GM21447 (cell line): ENCODE measurements at regions not wholly inside any gene's neighbourhood (a gene's known extent, or its start where the extent isn't known, plus 50 kb on each side); places are given as distances from the start of the nearest gene placed in this dataset.
"Not testable (repeated sequence)": the region's sequence is repeated elsewhere in the genome, so short reads cannot be mapped to it uniquely, and the experiment has no call there.

ENCODE experiments used
- ATAC-seq: cut with Tn5 transposase; IDR thresholded peaks from one replicate; pipeline ENCODE4 v1.9.1; 2021; ENCODE audit not compliant: unreplicated experiment

DNA sequence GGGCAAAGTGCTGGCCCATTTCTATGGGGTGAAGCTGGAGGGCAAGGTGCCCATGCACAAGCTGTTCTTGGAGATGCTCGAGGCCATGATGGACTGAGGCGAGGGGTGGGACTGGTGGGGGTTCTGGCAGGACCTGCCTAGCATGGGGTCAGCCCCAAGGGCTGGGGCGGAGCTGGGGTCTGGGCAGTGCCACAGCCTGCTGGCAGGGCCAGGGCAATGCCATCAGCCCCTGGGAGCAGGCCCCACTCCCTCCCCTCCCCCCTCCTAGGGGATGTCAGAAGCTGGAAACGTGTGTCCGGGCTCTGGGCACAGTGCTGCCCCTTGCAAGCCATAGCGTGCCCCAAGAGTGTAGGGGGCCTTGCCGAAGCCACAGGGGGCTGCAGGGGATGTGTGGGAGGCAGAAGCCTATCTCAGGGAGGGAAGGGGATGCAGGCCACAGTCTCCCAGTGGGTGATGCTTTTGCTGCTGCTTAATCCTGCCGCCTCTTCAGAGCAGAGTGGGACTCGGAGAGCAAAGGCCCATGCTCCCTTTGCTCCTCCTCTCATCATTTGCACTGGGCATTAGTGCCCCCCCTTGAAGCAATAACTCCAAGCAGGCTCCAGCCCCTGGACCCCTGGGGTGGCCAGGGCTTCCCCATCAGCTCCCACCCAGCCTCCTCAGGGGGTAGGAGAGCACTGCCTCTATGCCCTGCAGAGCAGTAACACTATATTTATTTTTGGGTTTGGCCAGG, 85.2 kb downstream of the MRPL57 start:
- ATAC-seq: not testable (repeated sequence)

DNA sequence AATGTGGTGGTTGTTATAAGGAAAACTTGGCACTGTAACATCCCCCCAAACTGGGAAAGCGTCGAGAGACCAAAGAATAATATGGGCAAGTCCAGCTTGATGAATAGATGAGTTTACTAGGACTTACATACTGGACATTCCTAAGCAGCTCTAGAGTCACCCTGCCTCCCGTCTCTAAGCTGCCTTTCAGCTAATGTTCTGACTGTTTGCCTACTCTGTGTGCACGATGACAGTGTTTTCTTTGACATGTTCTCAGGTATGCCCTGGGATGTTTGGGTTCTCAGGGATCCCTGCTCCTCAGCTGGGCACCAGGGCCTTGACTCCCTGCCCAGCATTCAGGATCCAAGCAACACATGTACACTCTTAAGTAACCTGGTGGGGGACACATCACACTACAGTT, 87.5 kb downstream of the MRPL57 start:
- ATAC-seq: not testable (repeated sequence)

DNA sequence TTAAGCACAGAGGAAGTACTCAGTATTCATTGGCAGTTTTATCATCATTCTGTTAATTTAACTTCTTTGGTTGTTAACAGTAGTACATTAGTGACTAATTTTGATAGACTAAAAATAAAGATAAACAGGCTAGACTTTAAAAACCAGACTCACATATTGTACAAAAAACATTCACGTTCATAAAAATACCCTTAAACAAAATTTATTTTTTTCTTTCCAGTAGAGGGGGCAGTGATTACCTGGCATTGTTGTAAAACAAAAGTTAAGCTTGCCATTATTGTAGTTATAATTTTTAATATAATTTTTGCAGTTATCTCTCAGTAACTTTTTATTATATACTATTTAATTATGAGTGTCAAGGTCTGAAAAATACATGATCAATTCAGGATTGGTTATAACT, 92.0 kb downstream of the MRPL57 start:
- ATAC-seq: not testable (repeated sequence)

DNA sequence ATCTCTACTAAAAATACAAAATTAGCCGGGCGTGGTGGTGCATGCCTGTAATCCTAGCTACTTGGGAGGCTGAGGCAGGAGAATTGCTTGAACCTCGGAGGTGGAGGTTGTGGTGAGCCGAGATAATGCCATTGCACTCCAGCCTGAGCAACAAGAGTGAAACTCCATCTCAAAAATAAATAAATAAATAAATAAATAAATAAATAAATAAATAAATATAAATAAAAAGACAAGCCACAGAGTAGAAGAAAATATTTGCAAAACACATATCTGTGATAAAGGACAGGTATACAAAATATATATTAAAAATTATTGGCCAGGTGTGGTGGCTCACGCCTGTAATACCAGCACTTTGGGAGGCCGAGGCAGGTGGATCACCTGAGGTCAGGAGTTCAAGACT, 96.0 kb downstream of the MRPL57 start:
- not testable (repeated sequence) for ATAC-seq

DNA sequence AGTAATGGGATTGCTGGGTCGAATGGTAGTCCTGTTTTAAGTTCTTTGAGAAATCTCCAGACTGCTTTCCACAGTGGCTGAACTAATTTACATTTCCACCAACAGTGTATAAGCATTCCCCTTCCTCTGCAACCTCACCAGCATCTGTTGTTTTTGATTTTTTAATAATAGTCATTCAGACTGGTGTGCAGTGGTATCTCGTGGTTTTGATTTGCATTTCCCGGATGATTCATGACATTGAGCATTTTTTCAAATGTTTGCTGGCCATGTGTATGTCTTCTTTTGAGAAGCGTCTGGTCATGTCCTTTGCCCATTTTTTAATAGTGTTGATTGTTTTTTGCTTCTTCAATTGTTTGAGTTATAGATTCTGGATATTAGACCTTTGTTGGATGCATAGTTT, 98.0 kb downstream of the MRPL57 start:
- ATAC-seq: not testable (repeated sequence)

DNA sequence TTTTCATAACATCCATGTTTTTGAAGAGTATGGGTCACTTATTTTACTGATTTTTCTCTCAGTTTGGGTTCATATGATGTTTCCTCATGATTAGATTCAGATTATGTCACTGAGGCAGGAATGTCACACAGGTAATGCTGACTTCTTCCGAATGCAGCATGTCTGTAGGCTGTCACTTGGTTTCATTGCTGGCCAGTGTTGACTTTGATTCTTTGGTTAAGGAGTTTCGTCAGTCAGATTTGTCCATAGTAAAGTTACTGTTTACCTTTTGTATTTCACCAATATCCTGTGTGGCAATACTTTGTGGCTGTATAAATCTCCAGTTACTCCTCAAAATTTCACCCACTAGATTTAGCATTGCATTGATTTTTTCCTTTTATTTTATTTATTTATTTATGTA, 105.6 kb downstream of the MRPL57 start:
- no peak for ATAC-seq

DNA sequence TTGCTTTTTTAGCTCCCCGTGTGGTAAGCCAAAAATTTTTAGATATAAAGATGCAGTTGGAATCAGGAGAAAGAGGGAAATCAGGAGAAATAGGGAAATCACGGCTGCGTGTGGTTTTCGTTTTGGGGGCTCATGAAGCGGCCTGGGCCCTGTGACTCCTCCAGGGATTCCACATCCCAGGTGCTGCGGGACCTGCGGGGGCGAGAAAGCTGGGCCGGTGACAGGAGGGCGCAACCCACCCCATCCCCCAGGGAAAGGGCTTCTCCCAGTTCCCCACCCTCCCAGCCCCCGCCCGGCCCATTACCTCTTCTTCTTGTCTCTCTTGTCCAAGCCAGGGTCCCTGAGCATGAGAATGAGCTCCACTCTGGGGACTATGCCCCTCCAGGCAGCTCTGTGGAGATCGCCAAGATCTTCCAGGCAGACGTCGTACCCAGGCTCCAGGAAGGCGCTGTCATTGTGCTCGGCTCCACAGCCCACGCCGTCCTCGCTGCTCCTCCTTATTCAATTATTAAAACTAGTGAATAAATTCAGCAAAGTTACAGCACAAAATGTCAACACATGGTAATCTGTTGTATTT, 111.0 kb downstream of the MRPL57 start:
- no peak for ATAC-seq

DNA sequence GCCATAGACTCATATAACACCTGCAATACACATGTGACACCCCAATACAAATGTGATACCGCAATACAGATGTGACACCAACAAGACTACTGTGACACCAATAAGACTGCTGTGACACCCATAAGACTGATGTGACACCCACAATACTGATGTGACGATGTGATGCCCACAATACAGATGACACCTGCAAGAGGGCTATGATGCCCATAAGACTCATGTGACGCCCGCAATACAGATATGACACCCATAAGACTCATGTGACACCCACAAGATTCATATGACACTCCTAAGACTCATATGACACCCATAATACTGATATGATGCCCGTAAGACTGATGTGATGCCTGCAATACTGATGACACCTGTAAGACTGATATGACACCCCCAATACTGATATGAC, 113.0 kb downstream of the MRPL57 start:
- no peak for ATAC-seq

DNA sequence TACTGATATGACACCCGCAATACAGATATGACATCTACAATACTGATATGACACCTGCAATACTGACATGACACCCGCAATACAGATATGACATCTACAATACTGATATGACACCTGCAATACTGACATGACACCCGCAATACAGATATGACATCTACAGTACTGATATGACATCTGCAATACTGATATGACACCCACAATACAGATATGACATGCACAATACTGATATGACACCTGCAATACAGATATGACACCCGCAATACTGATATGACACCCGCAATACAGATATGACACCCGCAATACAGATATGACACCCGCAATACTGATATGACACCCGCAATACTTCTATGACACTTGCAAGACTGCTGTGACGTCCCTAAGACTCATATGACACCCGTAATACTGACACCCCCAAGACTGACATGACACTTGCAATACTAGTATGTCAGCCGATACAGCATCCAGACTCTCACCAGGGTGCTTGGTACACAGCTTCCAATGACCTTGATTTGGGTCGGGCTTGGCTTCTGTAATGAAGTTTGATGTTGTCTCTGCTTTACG, 114.1 kb downstream of the MRPL57 start:
- not testable (repeated sequence) for ATAC-seq

DNA sequence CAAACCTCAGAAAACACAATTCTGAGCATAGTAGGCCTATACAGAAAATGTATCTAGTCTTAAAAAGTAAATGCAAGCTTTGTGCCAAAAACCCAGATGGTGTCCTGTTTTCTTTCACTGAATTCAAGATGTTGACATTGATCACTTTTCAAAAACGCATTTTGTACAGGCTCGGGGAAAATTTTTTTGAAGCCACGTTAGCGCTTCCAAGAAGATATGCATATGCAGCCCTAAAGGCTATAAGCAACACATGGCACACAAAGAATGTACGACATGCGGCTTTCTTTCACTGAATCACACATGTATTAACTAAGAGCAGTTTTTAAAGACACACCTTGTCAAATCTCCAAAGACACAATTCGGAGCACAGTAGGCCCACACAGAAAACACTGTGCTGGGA, 115.4 kb downstream of the MRPL57 start:
- no peak for ATAC-seq

DNA sequence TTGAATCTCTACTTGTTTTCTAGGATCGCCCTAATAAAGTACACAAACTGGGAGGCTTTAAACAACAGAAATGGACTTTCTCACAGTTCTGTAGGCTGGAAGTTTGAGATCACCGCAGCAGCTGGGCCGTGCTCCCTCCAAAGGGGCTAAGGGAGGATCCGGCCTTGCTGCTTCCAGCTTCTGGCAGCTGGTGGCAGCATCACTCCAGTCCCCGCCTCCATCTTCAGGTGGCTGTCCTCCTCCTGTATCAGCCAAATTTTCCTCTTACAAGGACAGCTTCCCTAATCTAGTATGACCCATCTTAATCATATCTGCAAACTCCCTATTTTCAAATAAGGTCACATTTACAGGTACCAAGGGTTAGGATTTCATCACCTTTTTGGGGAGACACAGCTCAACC, 120.5 kb downstream of the MRPL57 start:
- peak; percentile 43 for ATAC-seq

DNA sequence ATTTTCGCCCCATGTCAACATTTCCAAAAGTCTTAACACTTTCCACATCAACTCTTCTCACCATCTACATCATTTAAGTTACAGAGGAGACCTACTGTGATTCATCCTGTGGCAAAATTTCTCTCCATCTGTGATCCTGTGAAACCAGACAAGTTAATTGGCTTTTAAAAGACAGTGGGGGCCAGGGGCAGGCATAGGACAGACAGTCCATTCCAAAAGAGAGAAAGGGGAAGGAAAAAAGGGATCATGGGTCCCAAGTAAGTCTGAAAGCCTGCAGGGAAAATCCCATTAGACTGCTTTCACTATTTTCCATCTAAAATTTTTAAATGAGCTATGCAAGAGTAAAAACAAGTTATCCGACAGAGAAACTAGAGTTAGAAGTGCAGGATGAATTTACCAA, 121.0 kb downstream of the MRPL57 start:
- ATAC-seq: no peak

DNA sequence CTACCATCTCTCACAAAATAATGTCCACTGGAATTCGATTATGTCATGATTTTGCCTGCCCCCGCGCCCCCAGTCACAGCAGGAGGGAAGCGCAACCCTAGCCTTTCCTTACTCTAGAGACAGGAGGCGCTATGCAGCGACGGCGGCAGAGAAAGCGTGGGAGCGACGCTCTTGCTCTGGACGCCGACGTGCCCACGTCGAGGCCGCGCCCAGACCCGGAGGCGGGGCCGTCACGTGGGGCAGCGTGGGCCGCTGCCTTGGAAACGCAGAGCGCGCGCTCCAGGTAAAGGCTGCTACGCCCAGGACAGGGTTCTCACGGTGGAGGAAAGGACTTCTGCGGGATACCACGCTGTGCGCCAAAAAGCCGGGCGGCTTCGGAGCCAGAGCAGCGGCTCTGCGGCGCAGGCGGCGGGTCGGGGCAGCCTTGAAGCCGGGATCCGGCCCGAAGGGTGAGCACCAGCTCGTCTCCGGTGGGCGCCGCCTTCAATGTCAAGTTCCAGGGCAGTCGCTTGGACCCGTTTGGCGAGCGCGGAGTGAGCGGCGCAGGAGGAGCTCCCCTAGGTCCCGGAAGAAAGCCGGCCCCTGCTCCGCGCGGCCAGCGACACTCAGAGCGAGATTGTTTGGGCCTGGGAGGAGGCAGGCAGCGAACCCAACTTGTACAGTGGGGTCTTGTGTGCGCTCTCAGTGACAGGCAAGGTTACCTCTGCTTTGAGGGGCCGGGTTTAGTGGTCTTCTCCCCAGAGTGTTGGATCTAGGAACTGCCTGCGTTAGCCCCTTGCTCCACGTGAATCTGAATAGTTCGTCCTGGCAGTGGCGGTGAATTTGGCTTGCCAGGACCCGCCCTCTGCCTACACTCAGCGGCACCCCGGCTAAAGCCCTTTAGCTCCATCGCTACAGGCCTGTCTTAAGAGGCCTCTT, 121.7 kb downstream of the MRPL57 start:
- peak; percentile 89 for ATAC-seq

DNA sequence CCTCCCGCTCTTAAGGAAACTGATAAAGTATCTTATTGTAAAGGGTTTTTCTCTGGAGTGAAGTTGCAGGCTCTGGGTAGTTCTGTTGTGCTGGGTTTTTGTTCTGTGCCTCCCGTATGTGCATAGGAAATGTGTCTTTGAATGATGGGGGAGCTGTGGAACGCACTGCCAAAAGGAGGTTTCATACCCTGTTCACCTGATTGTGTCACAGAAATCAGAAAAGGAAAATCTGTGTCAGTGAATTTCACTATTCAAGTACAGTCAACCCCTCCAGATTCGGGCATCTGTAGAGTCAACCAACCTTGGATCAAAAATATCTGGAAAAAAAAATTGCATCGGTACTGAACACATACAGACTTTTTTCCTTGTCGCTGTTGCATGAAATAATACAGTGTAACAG, 127.8 kb downstream of the MRPL57 start:
- no peak for ATAC-seq

DNA sequence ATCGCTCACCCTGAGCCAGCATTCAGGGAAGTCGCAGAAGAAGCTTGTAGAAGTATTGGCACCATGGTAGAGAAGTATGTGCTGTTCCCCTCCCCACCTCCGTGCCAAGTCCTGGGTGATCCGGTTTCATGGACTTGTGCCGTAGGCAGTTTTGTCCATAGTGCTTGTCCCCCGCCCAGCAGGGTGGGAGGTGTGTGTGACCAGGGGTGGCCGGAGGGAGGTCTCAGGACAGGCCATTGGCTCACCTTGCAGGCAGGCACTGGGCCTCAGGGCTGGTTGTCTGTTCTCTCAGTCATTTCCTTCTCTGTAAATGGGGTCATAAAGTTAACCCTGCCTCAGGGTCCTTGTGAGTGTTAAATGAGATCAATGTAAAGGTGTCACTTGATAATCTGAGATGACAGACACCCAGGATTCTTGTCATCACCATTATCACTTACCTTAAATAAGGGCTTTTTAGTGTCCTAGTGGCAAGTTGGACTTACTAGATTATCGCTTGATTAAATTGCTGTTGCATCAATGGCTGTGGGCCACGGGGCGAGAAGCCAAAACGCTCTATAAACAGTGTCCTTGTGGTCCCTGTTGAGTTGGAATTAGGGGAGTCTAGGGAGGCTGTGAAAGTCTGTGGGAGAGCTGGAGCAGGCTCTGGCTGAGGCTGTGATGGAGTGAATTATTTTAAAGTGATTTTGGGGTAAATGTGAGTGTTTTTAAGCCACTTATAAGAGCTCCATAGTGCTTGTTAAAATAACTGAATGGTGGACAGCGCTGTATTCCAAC, 130.0 kb downstream of the MRPL57 start:
- not testable (repeated sequence) for ATAC-seq

DNA sequence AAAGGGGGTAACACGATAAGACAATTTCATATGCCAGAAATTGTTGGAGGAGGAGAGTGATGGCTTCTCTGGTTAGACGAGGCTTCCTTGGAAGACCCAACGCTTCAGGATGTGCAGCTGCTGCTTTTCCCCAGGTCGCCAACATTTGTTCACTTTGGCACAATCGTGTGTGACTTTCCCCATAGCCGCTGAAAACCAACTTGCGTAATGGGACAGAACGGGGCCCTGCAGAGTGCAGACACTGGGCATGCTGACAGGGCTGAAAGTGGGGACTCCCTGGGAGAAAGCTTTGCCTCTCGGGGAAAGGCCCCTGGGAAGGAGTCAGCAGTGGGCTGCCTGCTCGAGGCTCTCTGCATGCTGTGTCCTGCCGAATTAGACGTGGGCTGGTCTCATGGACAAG, 130.7 kb downstream of the MRPL57 start:
- ATAC-seq: not testable (repeated sequence)

DNA sequence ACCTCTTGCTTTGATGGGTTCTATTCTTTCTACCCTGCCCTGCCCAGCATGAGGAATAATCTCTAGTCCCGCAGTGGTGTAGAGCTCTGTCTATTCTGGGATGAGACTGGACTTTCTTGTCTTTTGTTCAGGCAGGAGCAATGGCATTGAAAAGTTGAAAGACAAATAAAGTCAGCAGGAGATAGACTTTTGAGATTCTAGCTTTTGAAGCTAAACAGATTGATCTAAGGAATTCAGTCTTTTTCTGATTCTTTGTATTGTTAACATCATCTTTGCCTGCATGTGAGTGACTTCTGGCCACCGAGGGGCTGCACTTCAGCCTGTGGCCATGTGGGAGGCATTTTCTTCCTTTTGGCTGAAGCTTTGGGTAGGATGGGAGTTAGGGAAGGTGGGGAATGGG, 132.4 kb downstream of the MRPL57 start:
- no peak for ATAC-seq

DNA sequence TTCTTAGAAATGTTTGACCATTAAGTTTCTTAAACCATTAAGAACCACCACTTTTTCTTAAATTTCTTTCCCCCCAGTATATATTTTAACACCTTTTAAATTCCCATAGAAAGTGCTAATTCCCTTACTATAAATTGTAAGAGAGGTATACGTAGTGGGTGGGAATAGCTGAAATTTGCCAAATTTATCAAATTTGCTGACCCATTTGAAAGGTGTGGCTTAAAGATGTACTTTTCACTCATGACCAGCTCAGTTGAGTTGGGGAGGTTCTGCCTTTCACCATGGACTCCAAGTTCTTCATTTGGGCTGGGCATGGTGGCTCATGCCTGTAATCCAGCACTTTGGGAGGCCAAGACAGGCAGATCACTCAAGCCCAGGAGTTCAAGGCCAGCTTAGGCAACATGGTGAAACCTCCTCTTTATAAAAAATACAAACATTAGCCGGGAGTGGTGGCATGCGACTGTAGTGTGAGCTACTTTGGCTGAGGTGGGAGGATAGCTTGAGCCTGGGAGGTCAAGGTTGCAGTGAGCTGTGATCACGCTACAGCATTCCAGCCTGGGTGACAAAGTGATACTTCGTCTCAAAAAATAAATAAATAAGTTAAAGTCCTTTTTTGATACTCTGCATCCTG, 133.2 kb downstream of the MRPL57 start:
- no peak for ATAC-seq

DNA sequence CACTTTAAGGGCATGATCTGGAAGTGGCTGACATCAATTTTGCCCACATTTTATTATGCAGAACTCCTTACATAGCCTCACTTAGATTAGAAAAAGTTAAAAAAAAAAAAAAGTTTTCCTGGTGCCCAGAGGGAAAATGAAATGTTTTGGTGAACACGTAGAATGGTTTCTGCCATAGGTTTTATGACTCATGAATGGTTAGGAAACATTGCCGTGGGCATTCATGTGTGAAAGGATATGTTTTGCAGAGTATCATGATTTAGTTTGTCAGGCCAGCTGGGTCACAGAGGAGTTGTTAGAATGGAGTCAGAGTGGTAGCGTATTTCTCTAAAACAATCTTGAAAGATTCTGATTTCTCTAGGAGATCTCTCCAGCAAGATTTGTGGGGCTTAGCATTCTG, 133.8 kb downstream of the MRPL57 start:
- ATAC-seq: no peak

DNA sequence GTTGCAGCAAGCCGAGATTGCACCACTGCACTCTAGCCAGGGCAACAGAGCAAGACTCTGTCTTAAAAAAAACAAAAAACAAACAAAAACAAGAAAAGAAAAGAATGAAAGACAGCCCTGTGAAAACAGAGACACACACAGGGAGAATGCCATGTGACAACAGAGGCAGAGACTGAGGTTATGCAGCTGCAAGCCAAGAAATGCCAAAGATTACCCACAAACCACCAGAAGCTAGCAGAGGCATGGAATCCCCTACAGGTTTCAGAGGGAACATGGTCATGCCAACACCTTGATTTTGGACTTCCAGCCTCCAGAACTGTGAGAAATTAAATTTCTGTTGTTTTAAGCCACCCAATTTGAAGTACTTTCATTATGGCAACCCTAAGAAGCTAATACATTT, 138.5 kb downstream of the MRPL57 start:
- ATAC-seq: not testable (repeated sequence)
